GM19193 (cell line): ENCODE measurements at regions not wholly inside any gene's neighbourhood (a gene's known extent, or its start where the extent isn't known, plus 50 kb on each side); places are given as distances from the start of the nearest gene placed in this dataset.

Source experiments
- POLR2A ChIP-seq: IDR thresholded peaks from 4 replicates; pipeline ENCODE4 v1.6.1; 2011; ENCODE audit not compliant: insufficient read depth, insufficient read length; ENCODE audit errors: extremely low read depth

- TF ChIP-seq POLR2A = no peak
Measured at GRCh38 chr12:131436922-131437705, 273.8 kb upstream of the SFSWAP start.

GRCh38 chr12:131437706-131438492, 273.0 kb upstream of the SFSWAP start:
- TF ChIP-seq POLR2A = no peak

GRCh38 chr12:131438881-131439280, 272.0 kb upstream of the SFSWAP start:
- no peak for TF ChIP-seq POLR2A

- no peak for TF ChIP-seq POLR2A
Measured at GRCh38 chr12:131441060-131441396, 269.9 kb upstream of the SFSWAP start.

- no peak for TF ChIP-seq POLR2A
Measured at GRCh38 chr12:131441638-131442336, 269.1 kb upstream of the SFSWAP start.

GRCh38 chr12:131442337-131442918, 268.5 kb upstream of the SFSWAP start:
- no peak for TF ChIP-seq POLR2A

- TF ChIP-seq POLR2A = no peak
Measured at GRCh38 chr12:131443019-131444000, 267.6 kb upstream of the SFSWAP start.

- no peak for TF ChIP-seq POLR2A
Measured at GRCh38 chr12:131444220-131445164, 266.4 kb upstream of the SFSWAP start.

GRCh38 chr12:131445184-131445774, 265.6 kb upstream of the SFSWAP start:
- TF ChIP-seq POLR2A = no peak

GRCh38 chr12:131445795-131446194, 265.1 kb upstream of the SFSWAP start:
- no peak for TF ChIP-seq POLR2A

GRCh38 chr12:131448254-131448795, 262.6 kb upstream of the SFSWAP start:
- no peak for TF ChIP-seq POLR2A

GRCh38 chr12:131449027-131449426, 261.9 kb upstream of the SFSWAP start:
- TF ChIP-seq POLR2A = no peak
